B cell (primary cell): ENCODE measurements at regions not wholly inside any gene's neighbourhood (a gene's known extent, or its start where the extent isn't known, plus 50 kb on each side); places are given as distances from the start of the nearest gene placed in this dataset.

ENCODE experiments used
- ATAC-seq: fragments of 200-7000 bp; cut with Tn5 transposase; one replicate; pipeline ENCODE4 v1.10.0; 2021; ENCODE audit warnings: low read depth, mild to moderate bottlenecking, moderate number of reproducible peaks, moderate library complexity
- CTCF ChIA-PET: fragments of 350-600 bp; sonication (Branson Sonifier 250); formaldehyde crosslinking; loops from one replicate; lab custom pipeline; 2021; ENCODE audit warnings: antibody characterized with exemption, inconsistent platforms; lab: Charles Lee
- POLR2A ChIA-PET: fragments of 350-600 bp; sonication (Branson Sonifier 250); formaldehyde crosslinking; loops from one replicate; lab custom pipeline; 2021; ENCODE audit warnings: antibody characterized with exemption; lab: Charles Lee
- DNase-seq: peaks from one replicate; pipeline ENCODE4 v3.0.0; 2013
- H2AFZ ChIP-seq: 2 replicates; pipeline ENCODE4 v1.6.1; 2012; ENCODE audit warnings: mild to moderate bottlenecking, low read depth, low read length; ENCODE audit not compliant: insufficient read depth, poor library complexity, severe bottlenecking
- H3K27ac ChIP-seq, 2 donors: 1 replicate in 1 of 2; 2 replicates in 1 of 2; pipeline ENCODE4 v1.5.1; 2012 to 2013; ENCODE audit warnings: low read length in 2 of 2, mild to moderate bottlenecking in 2 of 2, moderate library complexity in 1 of 2
- H3K27me3 ChIP-seq, 4 experiments: fragments of 200-600 bp in 1 of 4; sonication (generic) in 1 of 4; replicated peaks in 1 of 4; 1 replicate in 2 of 4; 2 replicates in 2 of 4; pipeline versions ENCODE4 v1.6.1 to v1.7.0; 2013 to 2016; ENCODE audit warnings: low read length in 3 of 4, mild to moderate bottlenecking in 2 of 4, mixed read lengths in 1 of 4, moderate library complexity in 1 of 4; ENCODE audit not compliant: insufficient read depth in 4 of 4, control insufficient read depth in 3 of 4; ENCODE audit errors: control extremely low read depth in 1 of 4
- H3K36me3 ChIP-seq, 2 experiments: replicated peaks in 1 of 2; 1 replicate in 1 of 2; 2 replicates in 1 of 2; pipeline versions ENCODE4 v1.6.1 to v1.7.1; 2013; ENCODE audit warnings: low read length in 1 of 2; ENCODE audit not compliant: insufficient read depth in 2 of 2, control insufficient read depth in 1 of 2; ENCODE audit errors: control extremely low read depth in 1 of 2, extremely low read depth in 1 of 2
- H3K4me1 ChIP-seq, 2 donors: fragments of 200-600 bp in 1 of 2; sonication (generic) in 1 of 2; 1 replicate in 1 of 2; 2 replicates in 1 of 2; pipeline versions ENCODE4 v1.5.1 to v1.6.1; 2013 to 2017; ENCODE audit warnings: low read length in 2 of 2; ENCODE audit not compliant: control insufficient read depth in 2 of 2, insufficient read depth in 2 of 2
- H3K4me2 ChIP-seq: replicated peaks from 2 replicates; pipeline ENCODE3; 2012; ENCODE audit warnings: mild to moderate bottlenecking, low read depth, low read length; ENCODE audit not compliant: poor library complexity, severe bottlenecking
- H3K4me3 ChIP-seq, 5 experiments: fragments of 200-600 bp in 1 of 5; sonication (generic) in 1 of 5; 1 replicate in 3 of 5; 2 replicates in 2 of 5; pipeline versions ENCODE4 v1.5.1 to v1.7.0; 2011 to 2016; ENCODE audit warnings: low read length in 4 of 5, mild to moderate bottlenecking in 4 of 5, low read depth in 2 of 5, control low read depth in 1 of 5, moderate library complexity in 1 of 5; ENCODE audit not compliant: insufficient read depth in 1 of 5; ENCODE audit errors: control extremely low read depth in 1 of 5, extremely low read depth in 1 of 5
- H3K79me2 ChIP-seq: fragments of 200-600 bp; sonication (generic); one replicate; pipeline ENCODE4 v1.6.0; 2016; ENCODE audit warnings: low read length; ENCODE audit not compliant: control insufficient read depth, insufficient read depth
- H3K9ac ChIP-seq: fragments of 200-600 bp; sonication (generic); 2 replicates; pipeline ENCODE4 v1.6.1; 2017; ENCODE audit warnings: mild to moderate bottlenecking, low read length, moderate library complexity
- H3K9me3 ChIP-seq, 3 donors: one replicate each; pipeline versions ENCODE4 v1.6.1 to v1.7.1; 2013; ENCODE audit warnings: low read length in 2 of 3; ENCODE audit not compliant: control insufficient read depth in 2 of 3, insufficient read depth in 1 of 3; ENCODE audit errors: control extremely low read depth in 1 of 3
- H4K20me1 ChIP-seq: 2 replicates; pipeline ENCODE4 v1.6.0; 2012; ENCODE audit warnings: mild to moderate bottlenecking, low read length; ENCODE audit not compliant: insufficient read depth, control insufficient read depth, poor library complexity, severe bottlenecking
- H3K27ac Mint-ChIP-seq: one replicate; pipeline ENCODE4 v1.8.0; 2021; ENCODE audit warnings: mixed read lengths
- H3K27me3 Mint-ChIP-seq: one replicate; pipeline ENCODE4 v1.8.0; 2021; ENCODE audit warnings: mixed read lengths
- H3K4me1 Mint-ChIP-seq: one replicate; pipeline ENCODE4 v1.8.0; 2021; ENCODE audit warnings: mixed read lengths
- H3K4me3 Mint-ChIP-seq: one replicate; pipeline ENCODE4 v1.8.0; 2021; ENCODE audit warnings: mixed read lengths
- H3K9me3 Mint-ChIP-seq: one replicate; pipeline ENCODE4 v1.8.0; 2022; ENCODE audit warnings: mixed read lengths; ENCODE audit not compliant: insufficient read depth
- CTCF ChIP-seq: fragments of 200-600 bp; IDR thresholded peaks from one replicate; pipeline ENCODE4 v1.8.0; 2022; ENCODE audit warnings: antibody characterized with exemption, mild to moderate bottlenecking
- EZH2 ChIP-seq: IDR thresholded peaks from 2 replicates; pipeline ENCODE4 v1.6.1; 2012; ENCODE audit warnings: borderline replicate concordance, low read depth, mild to moderate bottlenecking, moderate library complexity, low read length; ENCODE audit not compliant: insufficient read depth, poor library complexity, severe bottlenecking
- WGBS: methylation state at CpG from one replicate; pipeline ENCODE4 v1.1.5; 2013; ENCODE audit warnings: missing lambda C conversion rate; ENCODE audit not compliant: insufficient coverage; 5-methylcytosine and 5-hydroxymethylcytosine counted together
- intact Hi-C: fragments of 100-400 bp; cut with micrococcal nuclease; formaldehyde crosslinking; loops from one replicate; pipeline ENCODE4 v1.10.0; 2022

GRCh38 chr10:10020945-10021344, 996.7 kb upstream of the CELF2 start:
- H3K9me3 Mint-ChIP-seq, result peaks cover 3% of the 10 kb centered on the region
- Histone ChIP-seq H3K79me2 (no peaks in the 10 kb centered on the region), H3K9ac (no peak overlapping the region), H4K20me1 (no peaks in the 10 kb centered on the region), H3K27me3 (no peaks in the 10 kb centered on the region), H3K9me3 (peaks cover 0 to 3% (median 0%) of the 10 kb centered on the region in 3 donors), H3K4me2 (no peak overlapping the region), H2AFZ (no peak overlapping the region), H3K27ac (no peak overlapping the region), H3K4me1 (no peaks in the 10 kb centered on the region), H3K36me3 (no peaks in the 10 kb centered on the region), H3K4me3 (no peak overlapping the region)
- POLR2A ChIA-PET, result no interaction called here
- CTCF ChIA-PET, result no interaction called here
- ATAC-seq (no peak), DNase-seq (no peak)
- no peak for TF ChIP-seq CTCF
- TF ChIP-seq EZH2, result no peak
- no peaks in the 10 kb centered on the region for H3K4me1 Mint-ChIP-seq
- WGBS, result 100% methylated on average over 1 of the region's 1 CpG
- H3K4me3 Mint-ChIP-seq, result no peak overlapping the region
- H3K27ac Mint-ChIP-seq, result no peak overlapping the region
- H3K27me3 Mint-ChIP-seq, result no peaks in the 10 kb centered on the region
- intact Hi-C loops, result no loop called here

GRCh38 chr10:10032991-10033390, 984.7 kb upstream of the CELF2 start:
- Histone ChIP-seq H2AFZ (no peak overlapping the region), H3K4me3 (no peak overlapping the region), H3K36me3 (no peaks in the 10 kb centered on the region), H3K9me3 (no peaks in the 10 kb centered on the region), H3K4me2 (no peak overlapping the region), H3K27me3 (no peaks in the 10 kb centered on the region), H3K9ac (no peak overlapping the region), H3K4me1 (no peaks in the 10 kb centered on the region), H4K20me1 (no peaks in the 10 kb centered on the region), H3K27ac (no peak overlapping the region), H3K79me2 (no peaks in the 10 kb centered on the region)
- Mint-ChIP-seq H3K9me3 (peaks cover 2% of the 10 kb centered on the region), H3K4me1 (no peaks in the 10 kb centered on the region), H3K4me3 (no peak overlapping the region), H3K27ac (no peak overlapping the region), H3K27me3 (no peaks in the 10 kb centered on the region)
- WGBS, result no CpG with 5 or more reads among the region's 2 CpGs
- no peak for TF ChIP-seq CTCF
- no peak for TF ChIP-seq EZH2
- CTCF ChIA-PET, result no interaction called here
- ATAC-seq (no peak), DNase-seq (no peak)
- intact Hi-C loops, result no loop called here
- POLR2A ChIA-PET, result no interaction called here
